Peyer's patch (tissue), 4 donors: ENCODE measurements at regions not wholly inside any gene's neighbourhood (a gene's known extent, or its start where the extent isn't known, plus 50 kb on each side); places are given as distances from the start of the nearest gene placed in this dataset.

Experiments
- POLR2A ChIP-seq, 2 donors: fragments of 450-650 bp; IDR thresholded peaks; one replicate each; pipeline ENCODE4 v1.5.1; 2017; ENCODE audit warnings: antibody characterized with exemption in 2 of 2, mild to moderate bottlenecking in 2 of 2, moderate library complexity in 2 of 2
- TF ChIP-seq, protein P1 (sequence below), 6 experiments: fragments of 450-650 bp in 4 of 6; fragments of 200-600 bp in 2 of 6; sonication (generic) in 1 of 6; IDR thresholded peaks; one replicate each; pipeline ENCODE4 v1.5.1; 2017 to 2019; ENCODE audit warnings: antibody characterized with exemption in 6 of 6, mild to moderate bottlenecking in 3 of 6, moderate library complexity in 1 of 6

DNA sequence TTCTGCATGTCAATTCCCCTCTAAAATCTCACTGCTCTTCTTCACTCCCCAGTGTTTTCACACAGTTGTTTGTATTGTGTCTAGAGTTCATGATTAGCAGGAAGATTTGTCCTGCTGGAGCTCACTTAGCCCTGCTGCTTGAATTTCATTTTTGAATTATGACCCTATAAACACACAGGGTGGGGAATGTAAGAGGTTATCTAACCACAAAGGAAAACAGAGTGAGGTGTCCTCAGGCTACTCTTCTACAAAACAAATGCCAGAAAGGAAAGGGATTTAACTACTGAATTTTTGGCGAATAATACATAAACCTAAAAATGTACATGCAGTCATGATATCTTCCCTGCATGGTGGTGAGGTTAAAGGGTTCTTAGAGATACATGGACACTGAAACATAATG, 215.1 kb upstream of the CNTN4 start:
- TF ChIP-seq, protein P1, sequence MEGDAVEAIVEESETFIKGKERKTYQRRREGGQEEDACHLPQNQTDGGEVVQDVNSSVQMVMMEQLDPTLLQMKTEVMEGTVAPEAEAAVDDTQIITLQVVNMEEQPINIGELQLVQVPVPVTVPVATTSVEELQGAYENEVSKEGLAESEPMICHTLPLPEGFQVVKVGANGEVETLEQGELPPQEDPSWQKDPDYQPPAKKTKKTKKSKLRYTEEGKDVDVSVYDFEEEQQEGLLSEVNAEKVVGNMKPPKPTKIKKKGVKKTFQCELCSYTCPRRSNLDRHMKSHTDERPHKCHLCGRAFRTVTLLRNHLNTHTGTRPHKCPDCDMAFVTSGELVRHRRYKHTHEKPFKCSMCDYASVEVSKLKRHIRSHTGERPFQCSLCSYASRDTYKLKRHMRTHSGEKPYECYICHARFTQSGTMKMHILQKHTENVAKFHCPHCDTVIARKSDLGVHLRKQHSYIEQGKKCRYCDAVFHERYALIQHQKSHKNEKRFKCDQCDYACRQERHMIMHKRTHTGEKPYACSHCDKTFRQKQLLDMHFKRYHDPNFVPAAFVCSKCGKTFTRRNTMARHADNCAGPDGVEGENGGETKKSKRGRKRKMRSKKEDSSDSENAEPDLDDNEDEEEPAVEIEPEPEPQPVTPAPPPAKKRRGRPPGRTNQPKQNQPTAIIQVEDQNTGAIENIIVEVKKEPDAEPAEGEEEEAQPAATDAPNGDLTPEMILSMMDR (IDR thresholded peaks at IDR 0.05) = no peak
- TF ChIP-seq POLR2A (IDR thresholded peaks at IDR 0.05) = no peak
